GM19438 (cell line): ENCODE measurements at regions not wholly inside any gene's neighbourhood (a gene's known extent, or its start where the extent isn't known, plus 50 kb on each side); places are given as distances from the start of the nearest gene placed in this dataset.
"Not testable (repeated sequence)": the region's sequence is repeated elsewhere in the genome, so short reads cannot be mapped to it uniquely, and the experiment has no call there.

Experiments
- ATAC-seq: cut with Tn5 transposase; IDR thresholded peaks from one replicate; pipeline ENCODE4 v1.9.1; 2021; ENCODE audit warnings: low read depth; ENCODE audit not compliant: unreplicated experiment

DNA sequence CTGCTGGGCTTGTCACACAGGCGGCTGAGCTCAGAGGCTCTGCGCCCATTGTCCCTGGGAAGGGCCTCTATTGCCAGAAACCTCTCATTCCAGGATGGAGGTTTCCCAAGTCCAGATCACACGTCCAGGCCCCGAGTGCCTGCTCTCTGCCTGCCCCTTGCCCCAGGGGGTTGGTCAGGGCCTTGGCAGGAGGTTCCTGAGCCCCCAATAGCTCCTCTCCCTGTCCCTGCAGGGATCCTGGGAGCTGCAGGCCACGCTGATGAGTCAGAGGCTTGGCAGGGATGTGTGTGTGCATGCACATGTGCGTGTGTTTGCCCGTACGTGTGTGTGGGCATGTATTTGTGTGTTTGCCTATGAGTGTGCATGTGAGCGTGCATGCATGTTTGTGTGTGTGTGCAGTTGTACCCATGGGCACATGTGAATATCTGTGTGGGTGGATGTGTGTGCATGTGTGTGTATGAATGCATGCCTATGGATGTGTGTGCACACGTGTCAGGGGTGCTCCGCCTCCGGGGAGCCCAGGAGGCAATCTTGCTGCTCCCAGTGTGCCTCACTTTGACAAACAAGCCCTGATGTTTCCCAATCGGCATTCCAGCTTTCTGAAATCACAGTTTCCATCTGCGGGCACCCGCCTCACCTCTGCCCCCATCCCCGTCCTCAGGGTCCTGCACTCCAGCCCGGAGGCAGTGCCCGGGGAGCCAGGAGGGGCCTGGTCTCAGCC, 98.4 kb upstream of the GSE1 start:
- ATAC-seq: no peak

DNA sequence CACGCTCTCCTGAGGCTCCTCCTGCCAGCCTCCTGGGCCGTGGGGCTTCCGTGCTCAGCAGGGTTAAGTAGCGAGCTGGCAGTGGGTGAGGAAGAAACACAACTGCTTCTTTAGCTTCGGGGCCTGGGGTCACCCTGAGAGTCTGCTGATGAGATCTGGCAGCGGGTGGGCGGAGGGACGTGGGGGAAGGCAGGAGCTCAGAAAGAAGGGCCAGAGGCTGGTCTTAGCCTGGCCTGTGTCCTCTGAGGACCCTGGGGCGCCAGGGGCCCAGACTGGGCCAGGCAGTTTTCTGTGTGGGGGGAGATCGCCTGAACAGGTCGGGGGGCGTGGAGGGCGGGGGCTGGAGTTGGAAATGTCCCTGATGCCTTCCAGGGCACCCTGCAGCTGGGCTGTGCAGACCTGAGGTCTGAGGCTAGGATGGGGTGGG, 97.8 kb upstream of the GSE1 start:
- ATAC-seq: no peak

DNA sequence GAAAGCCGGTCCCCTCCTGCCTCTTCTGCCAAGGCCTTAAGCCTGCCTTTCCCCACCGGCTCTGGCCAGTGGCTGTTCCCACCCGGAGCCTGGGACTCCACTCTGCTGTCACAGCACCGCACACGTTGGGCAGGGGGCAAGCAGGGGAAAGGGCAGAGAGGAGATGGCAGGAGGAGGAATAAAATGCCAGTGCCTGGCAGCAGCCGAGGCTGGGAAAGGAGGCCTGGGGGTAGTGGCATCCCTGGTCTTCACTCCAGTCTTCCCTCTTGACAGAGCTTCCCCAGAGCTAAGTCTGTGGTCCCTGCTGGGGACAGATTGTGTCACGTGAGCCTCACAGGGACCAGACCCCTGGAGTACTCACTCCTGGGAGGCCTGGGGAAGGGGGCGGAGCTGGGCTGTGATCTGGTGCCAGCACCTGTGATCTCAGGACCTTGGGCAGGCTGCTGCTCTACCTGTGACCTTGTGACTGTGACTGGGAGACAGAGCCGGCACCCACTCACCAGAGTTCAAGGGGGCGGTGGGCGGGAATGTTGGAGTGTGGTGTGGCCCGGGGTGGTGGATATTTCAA, 97.2 kb upstream of the GSE1 start:
- no peak for ATAC-seq

DNA sequence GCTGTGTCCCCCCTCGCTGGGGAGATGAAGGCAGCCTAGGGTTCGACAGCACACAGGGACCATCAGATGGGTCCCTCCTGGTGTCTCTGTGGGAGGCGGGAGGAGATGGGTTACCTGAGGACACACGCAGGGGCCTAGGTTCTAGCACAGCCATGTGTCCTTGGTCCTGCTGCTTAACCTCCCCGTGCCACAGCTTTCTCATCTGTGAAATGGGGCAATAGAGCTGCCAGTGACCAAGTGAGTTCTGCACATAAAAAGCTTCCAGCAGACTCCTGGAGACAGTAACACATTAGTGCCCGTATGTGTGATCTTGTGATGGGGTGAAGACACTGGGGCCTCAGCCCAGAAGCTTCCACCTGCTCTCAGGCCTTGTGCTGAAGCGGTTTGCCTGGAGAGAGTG, 96.0 kb upstream of the GSE1 start:
- ATAC-seq: no peak

DNA sequence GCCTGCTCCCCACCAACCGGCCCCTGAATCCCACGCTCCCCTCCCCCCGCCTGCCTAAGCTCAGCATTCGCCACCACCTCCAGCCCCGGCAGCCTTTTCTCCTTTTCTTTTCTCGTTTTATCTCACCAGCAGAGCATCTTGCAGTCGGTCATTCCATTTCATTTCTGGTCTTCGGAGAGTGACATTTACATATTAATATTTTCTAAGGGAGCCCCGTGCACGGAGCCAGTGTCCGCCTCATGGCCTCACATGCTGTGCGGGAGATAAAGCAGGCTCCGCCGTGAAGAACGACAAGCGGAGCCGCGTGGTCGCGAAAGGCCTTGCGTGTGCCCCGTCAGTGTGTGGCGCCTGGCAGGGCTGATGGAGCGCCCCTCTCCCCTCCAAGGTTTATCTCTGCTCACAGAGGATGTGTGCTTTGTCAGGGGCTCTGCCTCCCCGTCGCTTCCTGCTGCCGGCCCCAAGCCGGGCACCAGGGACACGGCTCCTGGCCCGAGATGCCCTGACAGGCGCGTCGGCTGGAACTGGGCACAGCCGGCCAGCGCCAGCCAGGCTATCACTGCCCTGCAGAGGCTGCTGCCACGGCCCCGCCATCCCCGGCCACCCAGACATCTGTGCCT, 95.5 kb upstream of the GSE1 start:
- ATAC-seq: no peak

DNA sequence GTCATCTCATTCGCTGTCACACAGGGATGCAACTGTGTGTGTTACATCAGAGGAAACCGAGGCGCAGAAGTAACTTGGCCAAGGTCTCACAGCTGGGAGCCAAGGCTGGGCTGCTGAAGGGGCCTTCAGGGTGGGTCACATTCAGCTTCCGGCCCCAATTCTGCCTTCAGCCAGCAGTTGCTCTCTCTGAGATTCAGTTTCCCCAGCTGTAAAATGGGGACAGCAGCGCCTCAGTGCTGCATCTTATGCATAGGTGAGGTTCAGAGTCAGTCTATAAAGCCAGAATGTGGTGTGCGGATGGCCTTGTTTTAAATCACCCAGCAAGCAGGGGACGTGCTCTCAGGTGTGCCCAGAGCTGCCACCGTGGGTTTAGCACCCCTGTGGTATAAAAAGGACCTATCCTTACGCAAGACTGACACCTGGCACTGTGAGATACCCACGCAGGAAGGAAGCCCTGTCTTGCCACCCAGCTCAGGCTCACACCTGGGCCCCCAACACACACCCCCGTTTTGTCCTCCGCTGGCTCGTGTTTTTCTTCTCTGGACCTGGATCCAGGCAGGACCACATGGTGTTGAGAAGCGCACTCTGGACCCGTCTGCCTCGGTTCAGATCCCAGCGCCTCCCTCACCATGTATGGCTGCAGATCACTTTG, 94.6 kb upstream of the GSE1 start:
- no peak for ATAC-seq

DNA sequence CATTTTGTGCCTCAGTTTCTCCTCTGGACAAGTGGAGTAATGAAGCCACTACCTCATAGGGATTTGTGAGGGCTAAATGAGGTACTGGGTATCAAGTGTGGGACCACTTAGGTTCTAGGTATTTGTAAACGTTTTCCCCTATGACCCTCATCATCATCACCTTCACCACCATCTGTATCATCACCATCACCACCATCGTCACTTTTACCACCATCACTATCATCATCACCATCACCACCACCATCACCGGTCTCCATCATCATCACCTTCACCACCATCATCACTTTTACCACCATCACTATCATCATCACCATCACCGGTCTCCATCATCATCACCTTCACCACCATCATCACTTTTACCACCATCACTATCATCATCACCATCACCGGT, 94.1 kb upstream of the GSE1 start:
- ATAC-seq: not testable (repeated sequence)

DNA sequence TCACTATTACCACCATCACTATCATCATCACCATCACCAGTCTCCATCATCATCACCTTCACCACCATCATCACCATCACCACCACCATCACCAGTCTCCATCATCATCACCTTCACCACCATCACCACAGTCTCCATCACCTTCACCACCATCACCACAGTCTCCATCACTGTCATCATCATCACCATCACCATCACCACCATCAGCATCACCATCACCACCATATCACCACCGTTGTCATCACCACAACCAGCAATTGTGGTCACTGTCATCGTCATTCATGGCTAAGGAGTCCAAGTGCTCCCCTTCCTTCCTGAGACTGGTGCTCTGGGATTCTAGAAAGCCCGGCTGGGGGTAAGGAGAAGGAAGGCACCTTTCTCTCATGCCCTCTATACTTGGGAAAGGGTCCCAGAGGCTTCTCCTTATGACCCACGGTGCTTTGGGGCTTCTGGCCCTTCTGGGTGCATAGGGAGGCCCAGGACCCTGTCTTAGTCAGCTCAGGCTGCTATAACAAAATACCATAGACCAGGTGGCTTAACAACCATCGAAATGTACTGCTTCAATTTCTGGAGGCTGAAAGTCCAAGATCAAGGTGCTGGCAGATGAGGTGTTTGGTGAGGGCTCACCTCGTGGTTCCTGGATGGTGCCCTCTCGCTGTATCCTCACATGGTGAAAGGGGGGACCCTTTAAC, 93.4 kb upstream of the GSE1 start:
- ATAC-seq: no peak

DNA sequence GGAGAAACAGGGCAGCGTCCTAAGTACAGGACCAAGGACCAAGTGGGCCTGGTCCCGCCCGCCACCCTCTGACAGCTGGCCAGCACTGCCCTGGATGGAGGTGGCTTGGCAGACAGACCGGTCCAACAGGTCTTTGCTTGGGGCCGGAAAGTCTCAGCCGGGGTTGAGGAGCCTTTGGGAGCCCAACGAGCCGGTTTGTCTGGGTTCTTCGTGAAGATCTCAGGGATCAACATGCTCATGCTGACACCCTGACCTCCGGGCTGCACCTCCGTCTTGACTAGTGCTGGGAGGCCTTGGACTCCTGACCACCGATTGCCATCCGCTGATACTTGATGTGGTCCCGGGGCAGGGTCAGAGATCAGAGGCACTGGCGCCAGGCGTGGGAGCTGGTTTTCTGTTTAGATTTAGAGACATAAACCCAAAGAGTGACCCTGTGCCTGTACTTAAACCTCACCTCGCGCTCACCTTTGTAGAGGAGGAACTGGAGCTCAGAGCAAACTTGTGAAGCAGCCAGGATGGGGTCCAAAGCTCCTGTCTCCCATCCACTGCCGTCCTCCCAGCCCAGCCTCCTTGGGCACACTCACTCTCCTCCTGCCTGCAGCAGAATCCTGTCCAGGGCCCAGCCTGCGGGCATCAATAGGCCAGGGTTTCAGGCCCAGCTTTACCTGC, 92.1 kb upstream of the GSE1 start:
- ATAC-seq: no peak

DNA sequence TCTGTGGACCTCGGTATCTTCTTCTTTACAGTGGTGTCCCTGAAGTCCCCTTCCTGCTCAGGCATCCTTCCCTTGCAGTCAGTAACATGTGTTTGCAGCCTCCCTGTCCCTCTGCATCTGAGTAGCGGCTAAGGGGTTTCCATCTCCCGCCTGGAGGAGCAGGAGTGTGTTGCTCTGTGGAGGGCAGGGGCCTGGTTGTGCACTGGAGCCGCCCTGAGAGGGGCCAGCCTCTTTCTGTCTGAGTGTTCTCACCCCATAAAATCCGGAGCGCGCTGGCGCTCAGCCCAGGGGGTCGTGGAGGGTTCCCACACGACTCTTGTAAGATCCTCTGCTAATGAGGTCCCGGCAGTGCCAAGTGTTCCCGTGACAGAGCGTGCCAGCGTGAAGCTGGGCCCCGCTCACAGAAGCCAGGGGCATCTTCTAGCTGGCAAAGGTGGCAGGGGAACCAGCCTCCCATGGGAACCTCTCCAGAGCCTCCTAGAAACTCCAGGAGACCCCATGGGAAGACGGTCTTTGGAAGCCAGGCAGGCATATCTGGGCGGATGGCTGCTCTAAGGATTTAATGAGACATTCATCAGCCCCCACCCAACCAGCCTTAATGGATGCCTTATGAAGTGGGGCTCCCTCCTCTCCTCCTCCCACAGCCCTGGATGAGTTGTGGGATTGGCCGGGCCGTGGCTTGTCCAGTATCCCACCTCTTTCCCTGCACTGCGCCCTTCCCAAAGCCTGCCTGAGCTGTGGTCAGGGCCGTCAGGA, 91.4 kb upstream of the GSE1 start:
- ATAC-seq: no peak

DNA sequence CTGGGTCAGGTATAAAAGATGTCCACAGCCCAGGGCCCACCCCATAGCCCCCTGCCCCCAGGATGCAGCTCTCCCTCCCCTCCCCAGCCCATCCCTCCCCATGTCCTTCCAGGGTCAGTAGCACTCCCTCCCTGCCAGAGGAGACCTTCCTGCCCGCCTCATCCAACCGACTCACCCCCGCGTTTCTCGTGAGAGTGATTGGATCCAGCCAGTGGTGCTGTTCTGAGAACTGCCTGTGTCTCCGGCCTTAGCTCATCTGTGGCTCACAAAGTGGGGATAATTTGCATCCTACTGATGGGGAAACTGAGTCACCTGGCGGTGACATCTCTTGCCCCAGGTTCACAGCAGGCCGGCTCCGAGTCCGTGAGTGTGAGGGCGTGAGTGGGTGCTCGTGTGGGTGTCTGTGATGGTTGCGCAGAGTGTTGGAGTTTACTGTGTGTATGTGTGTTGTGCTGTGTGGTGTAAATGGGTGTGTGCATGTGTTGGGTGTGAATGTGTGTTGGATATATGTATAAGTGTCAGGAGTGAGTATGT, 90.7 kb upstream of the GSE1 start:
- ATAC-seq: no peak

DNA sequence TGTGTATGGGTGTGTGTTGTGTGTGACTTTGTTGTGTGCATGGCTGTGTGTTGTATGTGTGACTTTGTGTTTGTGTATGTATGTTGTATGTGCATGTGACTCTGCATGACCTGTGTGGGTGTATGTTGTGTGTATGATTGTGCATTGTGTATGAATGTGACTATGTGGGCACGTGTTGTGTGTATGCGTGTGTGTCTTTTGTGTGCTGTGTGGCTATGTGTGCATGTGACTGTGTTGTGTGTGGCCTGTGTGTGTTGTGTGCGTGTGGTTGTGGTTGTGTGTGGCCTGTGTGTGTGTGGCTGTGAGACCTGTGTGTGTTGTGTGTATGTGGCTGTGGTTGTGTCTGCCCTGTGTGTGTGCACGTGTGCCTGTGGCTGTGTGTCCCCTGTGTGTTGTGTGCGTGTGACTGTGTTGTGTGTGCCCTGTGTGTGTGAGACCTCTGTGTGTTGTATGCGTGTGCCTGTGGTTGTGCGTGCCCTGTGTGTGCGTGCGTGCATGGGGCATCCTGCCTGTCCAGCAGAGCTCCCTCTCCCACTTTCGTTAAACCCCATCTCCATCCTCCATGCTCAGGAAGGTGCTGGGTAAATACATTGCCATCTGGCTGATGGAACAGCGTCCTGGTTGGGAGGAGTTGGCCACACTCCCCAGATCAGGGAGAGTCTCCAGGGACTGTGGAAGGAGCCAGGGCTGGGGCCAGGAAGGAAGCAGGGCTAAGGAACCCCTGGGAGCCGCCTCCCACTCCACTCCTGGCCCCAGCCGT, 90.1 kb upstream of the GSE1 start:
- no peak for ATAC-seq

DNA sequence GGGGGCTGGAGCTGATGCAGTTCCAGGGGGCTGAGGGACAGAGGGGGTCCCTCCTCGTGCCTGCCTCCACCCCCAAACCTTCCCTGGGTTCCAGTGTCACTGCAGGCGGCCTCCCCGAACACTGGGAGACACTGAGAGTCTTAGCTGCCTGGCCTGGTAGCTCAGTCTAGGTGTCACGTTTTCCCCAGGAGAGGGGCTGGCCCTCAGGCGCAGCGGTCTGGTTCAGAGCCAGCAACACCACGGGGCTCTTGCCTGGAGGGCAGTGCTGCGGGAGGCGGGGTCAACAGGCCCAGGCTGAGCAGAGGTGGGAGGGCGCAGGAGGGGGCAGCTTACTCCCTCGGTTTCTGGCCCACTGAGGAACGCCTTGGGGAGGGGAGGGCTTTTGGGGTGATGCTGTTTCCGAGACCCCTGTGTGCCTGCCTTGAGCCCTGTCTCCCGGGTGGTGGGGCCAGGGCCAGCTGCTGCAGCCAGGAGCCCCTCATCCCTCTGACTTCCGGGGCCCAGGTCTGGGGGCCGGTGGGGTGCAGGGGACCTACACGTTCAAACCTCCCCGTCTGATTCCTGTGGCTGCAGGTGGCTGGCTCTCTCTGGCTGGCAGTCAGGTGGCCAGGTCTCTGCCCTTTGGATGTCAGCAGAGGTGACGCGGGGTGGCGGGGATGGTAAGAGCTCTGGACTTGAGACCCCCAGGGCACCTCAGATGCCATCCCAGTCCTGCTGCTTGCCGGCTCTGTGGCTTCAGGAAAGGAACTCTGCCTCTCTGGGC, 89.3 kb upstream of the GSE1 start:
- no peak for ATAC-seq

DNA sequence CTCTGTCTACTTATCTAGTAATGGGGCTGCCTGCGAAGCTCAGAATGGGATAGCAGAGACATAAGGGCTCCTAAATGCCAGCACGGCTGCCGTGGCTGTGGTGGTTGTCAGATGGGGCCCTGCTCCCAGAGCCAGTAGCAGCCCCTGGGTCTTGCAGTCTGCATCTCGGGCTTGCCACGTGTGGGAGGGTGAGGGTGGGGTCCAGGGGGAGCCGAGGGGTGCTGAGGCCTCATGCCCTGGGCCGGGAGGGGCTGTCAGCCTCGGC, 88.8 kb upstream of the GSE1 start:
- ATAC-seq: no peak

DNA sequence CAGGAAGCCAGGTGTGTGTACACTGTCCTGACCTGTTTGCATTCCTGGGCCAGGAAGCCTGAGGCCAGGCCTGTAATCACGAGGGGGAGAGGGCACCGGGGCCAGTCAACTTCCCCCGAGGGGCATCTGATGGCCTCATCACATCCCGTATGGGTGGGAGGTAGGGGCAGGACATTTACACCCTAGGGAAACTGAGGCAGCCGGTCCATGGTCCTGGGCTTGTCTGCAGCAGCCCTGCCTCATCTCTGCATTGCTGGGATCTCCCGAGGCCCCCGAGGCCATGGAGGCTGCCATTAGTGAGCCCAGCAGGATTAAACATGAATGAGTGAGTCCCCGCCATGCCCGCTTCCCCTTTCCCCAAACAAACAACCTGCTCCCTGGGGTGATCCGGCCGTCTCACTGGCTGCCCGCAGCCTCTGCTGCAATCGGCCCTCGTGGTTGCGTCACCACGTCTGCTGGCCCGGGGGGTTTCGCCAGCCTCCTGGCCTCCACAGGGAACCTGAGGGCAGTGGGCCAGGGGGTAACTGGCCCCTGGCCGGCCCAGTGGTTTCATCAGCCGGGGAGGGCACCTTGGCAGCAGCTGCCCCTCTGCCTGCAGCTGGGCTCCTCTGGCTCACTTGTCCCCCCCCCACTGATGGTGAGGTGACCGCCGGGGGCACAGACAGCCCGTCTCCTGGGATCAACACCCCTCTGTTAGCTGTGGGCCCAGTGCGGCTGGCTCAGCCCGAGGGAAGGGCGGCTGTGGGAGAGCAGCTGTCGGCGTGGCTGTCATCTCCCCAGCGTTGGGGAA, 88.3 kb upstream of the GSE1 start:
- ATAC-seq: no peak

DNA sequence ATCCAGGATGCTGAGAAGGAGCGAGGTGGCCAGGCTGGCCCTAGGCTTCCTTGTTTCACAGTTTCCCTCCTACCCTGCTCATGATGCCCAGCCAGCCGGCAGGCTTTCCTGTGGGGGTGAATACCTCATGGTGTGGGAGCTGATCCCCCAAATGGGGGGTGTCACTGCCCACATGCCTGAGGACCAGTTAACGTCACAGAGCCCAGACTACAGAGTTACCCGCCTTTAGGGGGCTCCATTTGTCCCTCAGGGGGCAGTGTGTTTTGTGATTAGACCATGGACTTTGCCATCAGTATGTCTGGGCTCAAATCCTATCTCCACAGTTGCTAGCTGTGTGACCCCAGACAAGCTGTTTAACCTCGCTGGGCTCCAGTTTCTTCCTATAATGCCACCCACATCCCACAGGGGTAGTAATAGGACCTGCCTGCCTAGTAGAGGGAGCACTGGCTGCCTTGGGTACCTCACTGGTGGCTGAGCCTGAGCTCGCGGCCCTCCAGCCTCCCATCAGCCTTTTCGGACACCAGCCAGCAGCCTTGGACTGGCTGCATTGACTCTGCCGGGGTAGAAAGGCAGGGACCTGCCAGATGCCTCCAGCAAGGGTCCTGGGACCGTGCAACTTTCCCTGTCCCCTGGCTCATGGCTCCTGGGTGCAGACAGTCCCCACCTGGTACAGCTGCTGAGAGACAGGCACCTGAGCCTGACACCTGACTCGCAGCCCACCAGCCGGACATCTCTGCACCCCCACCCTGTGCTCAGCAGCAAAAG, 87.5 kb upstream of the GSE1 start:
- no peak for ATAC-seq
